ENCODE measurements at regions not wholly inside any gene's neighbourhood (a gene's known extent, or its start where the extent isn't known, plus 50 kb on each side); places are given as distances from the start of the nearest gene placed in this dataset.

DNA sequence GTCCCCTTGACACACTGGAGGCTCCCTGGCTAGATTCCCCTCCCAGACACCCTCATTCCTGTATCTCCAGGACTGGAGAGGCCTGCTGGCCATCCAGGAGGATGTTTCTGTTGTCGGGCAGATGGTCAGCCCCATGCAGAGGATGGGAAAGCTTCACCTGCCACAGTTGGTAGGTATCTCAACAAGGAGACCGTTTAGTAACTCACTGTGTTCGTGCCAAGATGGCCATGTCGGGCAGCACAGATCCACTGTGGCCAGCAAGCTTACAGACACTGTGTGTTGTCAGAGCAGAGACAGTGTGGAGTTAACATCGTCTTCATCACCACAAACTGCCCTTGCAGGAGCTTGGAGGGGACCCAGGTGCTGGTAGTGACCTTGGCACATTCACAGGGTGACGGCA, 390.9 kb downstream of the SEC14L1 start (continued):
- TF ChIP-seq, protein P1, sequence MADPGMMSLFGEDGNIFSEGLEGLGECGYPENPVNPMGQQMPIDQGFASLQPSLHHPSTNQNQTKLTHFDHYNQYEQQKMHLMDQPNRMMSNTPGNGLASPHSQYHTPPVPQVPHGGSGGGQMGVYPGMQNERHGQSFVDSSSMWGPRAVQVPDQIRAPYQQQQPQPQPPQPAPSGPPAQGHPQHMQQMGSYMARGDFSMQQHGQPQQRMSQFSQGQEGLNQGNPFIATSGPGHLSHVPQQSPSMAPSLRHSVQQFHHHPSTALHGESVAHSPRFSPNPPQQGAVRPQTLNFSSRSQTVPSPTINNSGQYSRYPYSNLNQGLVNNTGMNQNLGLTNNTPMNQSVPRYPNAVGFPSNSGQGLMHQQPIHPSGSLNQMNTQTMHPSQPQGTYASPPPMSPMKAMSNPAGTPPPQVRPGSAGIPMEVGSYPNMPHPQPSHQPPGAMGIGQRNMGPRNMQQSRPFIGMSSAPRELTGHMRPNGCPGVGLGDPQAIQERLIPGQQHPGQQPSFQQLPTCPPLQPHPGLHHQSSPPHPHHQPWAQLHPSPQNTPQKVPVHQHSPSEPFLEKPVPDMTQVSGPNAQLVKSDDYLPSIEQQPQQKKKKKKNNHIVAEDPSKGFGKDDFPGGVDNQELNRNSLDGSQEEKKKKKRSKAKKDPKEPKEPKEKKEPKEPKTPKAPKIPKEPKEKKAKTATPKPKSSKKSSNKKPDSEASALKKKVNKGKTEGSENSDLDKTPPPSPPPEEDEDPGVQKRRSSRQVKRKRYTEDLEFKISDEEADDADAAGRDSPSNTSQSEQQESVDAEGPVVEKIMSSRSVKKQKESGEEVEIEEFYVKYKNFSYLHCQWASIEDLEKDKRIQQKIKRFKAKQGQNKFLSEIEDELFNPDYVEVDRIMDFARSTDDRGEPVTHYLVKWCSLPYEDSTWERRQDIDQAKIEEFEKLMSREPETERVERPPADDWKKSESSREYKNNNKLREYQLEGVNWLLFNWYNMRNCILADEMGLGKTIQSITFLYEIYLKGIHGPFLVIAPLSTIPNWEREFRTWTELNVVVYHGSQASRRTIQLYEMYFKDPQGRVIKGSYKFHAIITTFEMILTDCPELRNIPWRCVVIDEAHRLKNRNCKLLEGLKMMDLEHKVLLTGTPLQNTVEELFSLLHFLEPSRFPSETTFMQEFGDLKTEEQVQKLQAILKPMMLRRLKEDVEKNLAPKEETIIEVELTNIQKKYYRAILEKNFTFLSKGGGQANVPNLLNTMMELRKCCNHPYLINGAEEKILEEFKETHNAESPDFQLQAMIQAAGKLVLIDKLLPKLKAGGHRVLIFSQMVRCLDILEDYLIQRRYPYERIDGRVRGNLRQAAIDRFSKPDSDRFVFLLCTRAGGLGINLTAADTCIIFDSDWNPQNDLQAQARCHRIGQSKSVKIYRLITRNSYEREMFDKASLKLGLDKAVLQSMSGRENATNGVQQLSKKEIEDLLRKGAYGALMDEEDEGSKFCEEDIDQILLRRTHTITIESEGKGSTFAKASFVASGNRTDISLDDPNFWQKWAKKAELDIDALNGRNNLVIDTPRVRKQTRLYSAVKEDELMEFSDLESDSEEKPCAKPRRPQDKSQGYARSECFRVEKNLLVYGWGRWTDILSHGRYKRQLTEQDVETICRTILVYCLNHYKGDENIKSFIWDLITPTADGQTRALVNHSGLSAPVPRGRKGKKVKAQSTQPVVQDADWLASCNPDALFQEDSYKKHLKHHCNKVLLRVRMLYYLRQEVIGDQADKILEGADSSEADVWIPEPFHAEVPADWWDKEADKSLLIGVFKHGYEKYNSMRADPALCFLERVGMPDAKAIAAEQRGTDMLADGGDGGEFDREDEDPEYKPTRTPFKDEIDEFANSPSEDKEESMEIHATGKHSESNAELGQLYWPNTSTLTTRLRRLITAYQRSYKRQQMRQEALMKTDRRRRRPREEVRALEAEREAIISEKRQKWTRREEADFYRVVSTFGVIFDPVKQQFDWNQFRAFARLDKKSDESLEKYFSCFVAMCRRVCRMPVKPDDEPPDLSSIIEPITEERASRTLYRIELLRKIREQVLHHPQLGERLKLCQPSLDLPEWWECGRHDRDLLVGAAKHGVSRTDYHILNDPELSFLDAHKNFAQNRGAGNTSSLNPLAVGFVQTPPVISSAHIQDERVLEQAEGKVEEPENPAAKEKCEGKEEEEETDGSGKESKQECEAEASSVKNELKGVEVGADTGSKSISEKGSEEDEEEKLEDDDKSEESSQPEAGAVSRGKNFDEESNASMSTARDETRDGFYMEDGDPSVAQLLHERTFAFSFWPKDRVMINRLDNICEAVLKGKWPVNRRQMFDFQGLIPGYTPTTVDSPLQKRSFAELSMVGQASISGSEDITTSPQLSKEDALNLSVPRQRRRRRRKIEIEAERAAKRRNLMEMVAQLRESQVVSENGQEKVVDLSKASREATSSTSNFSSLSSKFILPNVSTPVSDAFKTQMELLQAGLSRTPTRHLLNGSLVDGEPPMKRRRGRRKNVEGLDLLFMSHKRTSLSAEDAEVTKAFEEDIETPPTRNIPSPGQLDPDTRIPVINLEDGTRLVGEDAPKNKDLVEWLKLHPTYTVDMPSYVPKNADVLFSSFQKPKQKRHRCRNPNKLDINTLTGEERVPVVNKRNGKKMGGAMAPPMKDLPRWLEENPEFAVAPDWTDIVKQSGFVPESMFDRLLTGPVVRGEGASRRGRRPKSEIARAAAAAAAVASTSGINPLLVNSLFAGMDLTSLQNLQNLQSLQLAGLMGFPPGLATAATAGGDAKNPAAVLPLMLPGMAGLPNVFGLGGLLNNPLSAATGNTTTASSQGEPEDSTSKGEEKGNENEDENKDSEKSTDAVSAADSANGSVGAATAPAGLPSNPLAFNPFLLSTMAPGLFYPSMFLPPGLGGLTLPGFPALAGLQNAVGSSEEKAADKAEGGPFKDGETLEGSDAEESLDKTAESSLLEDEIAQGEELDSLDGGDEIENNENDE (IDR thresholded peaks at IDR 0.05; ENCODE audit: insufficient replicate concordance, low read length) = no peak
- TF ChIP-seq ASH2L (IDR thresholded peaks at IDR 0.05; ENCODE audit: low read length) = no peak
- no peak for TF ChIP-seq RXRA (IDR thresholded peaks at IDR 0.05; ENCODE audit: insufficient read depth, low read depth, low read length)
- TF ChIP-seq TCF12 (IDR thresholded peaks at IDR 0.05; ENCODE audit: low read depth, low read length) = no peak
- TF ChIP-seq BRCA1 (IDR thresholded peaks at IDR 0.05; ENCODE audit: low read depth, low read length) = no peak
- TF ChIP-seq GABPA (IDR thresholded peaks at IDR 0.05; ENCODE audit: borderline replicate concordance, insufficient read depth, low read length) = no peak
- TF ChIP-seq SIX5 (IDR thresholded peaks at IDR 0.05; ENCODE audit: low read depth, low read length) = no peak
- TF ChIP-seq EZH2 (IDR thresholded peaks at IDR 0.05; ENCODE audit: low read depth, low read length, severe bottlenecking) = no peak
